ENCODE measurements at regions not wholly inside any gene's neighbourhood (a gene's known extent, or its start where the extent isn't known, plus 50 kb on each side); places are given as distances from the start of the nearest gene placed in this dataset.

GRCh38 chr11:43067681-43068080 lies 244.1 kb upstream of the API5 start:
- Histone ChIP-seq H3K36me3 (replicated peaks in 1 of 2; ENCODE audit: control insufficient read depth in 1 of 2, insufficient read depth in 2 of 2, low read length in 2 of 2) (no peaks in the 10 kb centered on the region), H3K9me3 (ENCODE audit: low read length) (no peaks in the 10 kb centered on the region), H3K27me3 (ENCODE audit: control insufficient read depth in 1 of 2, insufficient read depth in 2 of 2, low read length in 2 of 2) (no peaks in the 10 kb centered on the region), H3K4me1 (ENCODE audit: insufficient read depth, low read length) (no peaks in the 10 kb centered on the region), H3K79me2 (ENCODE audit: insufficient read depth, low read length) (no peaks in the 10 kb centered on the region), H3K4me2 (ENCODE audit: low read depth, low read length) (no peak overlapping the region), H3K9ac (ENCODE audit: insufficient read depth, low read depth, low read length) (no peak overlapping the region), H3K27ac (ENCODE audit: extremely low read length, insufficient read depth, low read length) (no peak overlapping the region), H3K4me3 (replicated peaks in 1 of 3; ENCODE audit: insufficient read depth in 1 of 3, low read depth in 2 of 3, low read length in 3 of 3) (no peak overlapping the region), H2AFZ (ENCODE audit: low read length) (no peak overlapping the region), H4K20me1 (ENCODE audit: insufficient read depth, low read length) (no peaks in the 10 kb centered on the region)
- ChIA-PET POLR2A (no interaction called here), CTCF (ENCODE audit: low intra/inter-chr PET ratio, low total read pairs) (no interaction called here)
- intact Hi-C loops (cut with micrococcal nuclease; ENCODE audit: unreplicated experiment), result no loop called here
- no peak for ATAC-seq
- no TSS peak for BruUV-seq (replicated peaks)
- no peak for DNase-seq (ENCODE audit: low spot score)
- in situ Hi-C loops (cut with HindIII; ENCODE audit: extremely low pct_ligation_motif_present, low pct_unique_long_range_greater_than_20kb), result no loop called here
- no peak for FAIRE-seq
- 0% methylated on average over 1 of the region's 1 CpG for WGBS (ENCODE audit: low lambda C conversion rate)
- TF ChIP-seq ZNF737 (CRISPR knock-in tag; IDR thresholded peaks at IDR 0.05; ENCODE audit: borderline replicate concordance) (no peak), REST (IDR thresholded peaks at IDR 0.05; ENCODE audit: borderline replicate concordance in 1 of 2, low read depth in 1 of 2, low read length in 2 of 2) (no peak), RNF2 (conservative IDR thresholded peaks at IDR 0.05; ENCODE audit: low read depth) (no peak), RFXANK (CRISPR knock-in tag; IDR thresholded peaks at IDR 0.05) (no peak), ZNF30 (CRISPR knock-in tag; IDR thresholded peaks at IDR 0.05) (no peak), ZNF776 (CRISPR knock-in tag; IDR thresholded peaks at IDR 0.05) (no peak), MYNN (CRISPR knock-in tag; IDR thresholded peaks at IDR 0.05; ENCODE audit: low read depth) (no peak), RNF219 (CRISPR knock-in tag; IDR thresholded peaks at IDR 0.05) (no peak), BRF2 (CRISPR knock-in tag; IDR thresholded peaks at IDR 0.05) (no peak), ZNF501 (CRISPR knock-in tag; IDR thresholded peaks at IDR 0.05) (no peak), IRF9 (CRISPR knock-in tag; IDR thresholded peaks at IDR 0.05; ENCODE audit: borderline replicate concordance) (no peak), RBAK (CRISPR knock-in tag; IDR thresholded peaks at IDR 0.05) (no peak), PRDM15 (CRISPR knock-in tag; IDR thresholded peaks at IDR 0.05) (no peak)
